A673 (cell line): ENCODE measurements at regions not wholly inside any gene's neighbourhood (a gene's known extent, or its start where the extent isn't known, plus 50 kb on each side); places are given as distances from the start of the nearest gene placed in this dataset.

Experiments
- BruUV-seq: library from RNA; stranded (reverse); fragments of 400-500 nt; replicated peaks from 2 replicates; lab custom pipeline; 2021; lab: Mats Ljungman, UMichigan
- CTCF ChIA-PET: fragments of 300-600 bp; sonication (Branson Sonifier 250); formaldehyde crosslinking; loops from one replicate; lab custom pipeline; 2022; ENCODE audit warnings: antibody characterized with exemption; lab: Charles Lee
- POLR2A ChIA-PET: fragments of 300-600 bp; sonication (Branson Sonifier 250); formaldehyde crosslinking; loops from one replicate; lab custom pipeline; 2022; ENCODE audit warnings: antibody characterized with exemption; ENCODE audit not compliant: low non-redundant PET; lab: Charles Lee
- DNase-seq: peaks from one replicate; pipeline ENCODE4 v3.0.0-alpha.2; 2015; ENCODE audit warnings: low spot score
- H3K27ac ChIP-seq: fragments of 200-600 bp; sonication (generic); 2 replicates; pipeline ENCODE4 v1.5.1; 2016; ENCODE audit warnings: mixed run types, low read depth, mild to moderate bottlenecking, mixed read lengths, antibody characterized with exemption, low read length; ENCODE audit not compliant: poor library complexity, severe bottlenecking
- H3K27me3 ChIP-seq: fragments of 200-600 bp; sonication (generic); replicated peaks from 2 replicates; pipeline ENCODE4 v1.6.1; 2017; ENCODE audit warnings: mixed run types, low read depth, mild to moderate bottlenecking, mixed read lengths, antibody characterized with exemption, low read length; ENCODE audit not compliant: insufficient read depth, poor library complexity
- H3K36me3 ChIP-seq: fragments of 200-600 bp; sonication (generic); 2 replicates; pipeline ENCODE4 v1.6.1; 2016; ENCODE audit warnings: mixed run types, mild to moderate bottlenecking, mixed read lengths, antibody characterized with exemption, low read length; ENCODE audit not compliant: insufficient read depth, poor library complexity, severe bottlenecking
- H3K4me1 ChIP-seq: fragments of 200-600 bp; sonication (generic); 2 replicates; pipeline ENCODE4 v1.6.1; 2017; ENCODE audit warnings: mixed run types, mild to moderate bottlenecking, mixed read lengths, antibody characterized with exemption, low read length; ENCODE audit not compliant: insufficient read depth, poor library complexity, severe bottlenecking
- H3K4me3 ChIP-seq: fragments of 200-600 bp; sonication (generic); 2 replicates; pipeline ENCODE4 v1.5.1; 2016; ENCODE audit warnings: low read depth, mixed run types, mild to moderate bottlenecking, mixed read lengths, low read length; ENCODE audit not compliant: poor library complexity, severe bottlenecking
- H3K9me3 ChIP-seq: fragments of 200-600 bp; sonication (generic); 2 replicates; pipeline ENCODE4 v1.6.1; 2016; ENCODE audit warnings: mixed run types, low read depth, mild to moderate bottlenecking, mixed read lengths, antibody characterized with exemption, low read length; ENCODE audit not compliant: poor library complexity, severe bottlenecking
- CTCF ChIP-seq: fragments of 300-800, 200-600 bp; sonication (generic); conservative IDR thresholded peaks from 2 replicates; pipeline ENCODE4 v1.5.1; 2017; ENCODE audit warnings: low read depth, mild to moderate bottlenecking, antibody characterized with exemption, low read length, moderate library complexity, mixed read lengths
- EZH2 ChIP-seq: fragments of 200-600 bp; sonication (generic); IDR thresholded peaks from 2 replicates; pipeline ENCODE4 v1.6.1; 2017; ENCODE audit warnings: borderline replicate concordance, low read depth, mild to moderate bottlenecking, mixed read lengths, antibody characterized with exemption, low read length; ENCODE audit not compliant: poor library complexity, severe bottlenecking
- intact Hi-C: fragments of 100-400 bp; cut with micrococcal nuclease; formaldehyde crosslinking; loops from one replicate; pipeline ENCODE4 v1.10.0; 2022; ENCODE audit not compliant: unreplicated experiment

- Histone ChIP-seq H3K36me3 (no peaks in the 10 kb centered on the region), H3K27me3 (no peaks in the 10 kb centered on the region), H3K27ac (no peak overlapping the region), H3K9me3 (no peaks in the 10 kb centered on the region), H3K4me1 (peaks cover 3% of the 10 kb centered on the region), H3K4me3 (no peak overlapping the region)
- no TSS peak for BruUV-seq
- CTCF ChIA-PET = no interaction called here
- TF ChIP-seq EZH2 (no peak), CTCF (no peak)
- intact Hi-C loops = no loop called here
- POLR2A ChIA-PET = no interaction called here
- no peak for DNase-seq
Observed at GRCh38 chr15:35712956-35713355, 167.0 kb upstream of the DPH6 start.

DNA sequence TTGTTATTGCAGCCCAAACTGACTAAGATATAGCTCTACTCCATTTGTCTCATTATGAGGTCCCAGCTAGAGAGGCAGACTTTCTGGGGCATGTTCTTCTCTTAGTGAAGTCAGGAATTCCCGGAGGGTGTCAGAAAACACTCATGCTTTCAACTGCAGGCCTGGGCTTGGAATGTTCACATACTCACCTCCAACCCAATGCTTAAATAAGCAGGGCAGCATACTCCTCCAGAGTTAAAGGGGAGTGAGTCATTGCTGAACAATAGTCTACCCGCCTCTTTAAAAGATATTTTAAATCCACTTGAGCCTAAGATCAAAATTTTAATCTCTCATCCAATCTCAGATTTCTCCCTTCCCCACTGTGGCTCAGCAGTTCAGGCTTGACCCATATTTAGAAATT, 167.8 kb upstream of the DPH6 start:
- no peak for DNase-seq

DNA sequence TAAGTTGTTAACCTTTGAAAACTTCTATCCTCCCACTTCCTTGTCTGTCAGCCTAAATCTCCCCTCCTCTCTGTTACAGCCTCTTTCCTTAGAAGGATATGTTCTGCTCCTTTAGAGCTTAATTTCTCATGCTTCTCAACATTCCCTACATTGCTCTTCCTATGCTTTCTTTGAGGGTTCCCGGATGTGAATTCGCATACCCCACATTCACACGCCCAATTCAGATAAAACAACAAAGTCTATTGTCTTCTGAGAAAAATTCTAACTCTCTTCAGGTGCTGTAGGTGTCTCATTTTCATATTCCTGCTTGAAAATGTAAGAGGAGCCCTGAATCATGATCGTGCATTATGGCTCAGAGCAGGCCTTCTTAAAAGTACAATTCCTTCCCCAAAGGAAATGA, 171.8 kb upstream of the DPH6 start:
- H3K27ac ChIP-seq = no peak overlapping the region
- H3K4me1 ChIP-seq = peaks cover 7% of the 10 kb centered on the region
- H3K36me3 ChIP-seq = no peaks in the 10 kb centered on the region
- H3K9me3 ChIP-seq = no peaks in the 10 kb centered on the region
- no TSS peak for BruUV-seq
- H3K27me3 ChIP-seq = no peaks in the 10 kb centered on the region
- CTCF ChIA-PET = no interaction called here
- DNase-seq = no peak
- H3K4me3 ChIP-seq = no peak overlapping the region
- TF ChIP-seq CTCF = no peak
- no peak for TF ChIP-seq EZH2
- intact Hi-C loops = no loop called here
- POLR2A ChIA-PET = no interaction called here

More for the DNA sequence above, 167.8 kb upstream of the DPH6 start:
- TF ChIP-seq EZH2 = no peak
- TF ChIP-seq CTCF = no peak
- Histone ChIP-seq H3K27ac (no peak overlapping the region), H3K4me1 (peaks cover 3% of the 10 kb centered on the region), H3K36me3 (no peaks in the 10 kb centered on the region), H3K4me3 (no peak overlapping the region), H3K9me3 (no peaks in the 10 kb centered on the region), H3K27me3 (no peaks in the 10 kb centered on the region)
- intact Hi-C loops = no loop called here
- BruUV-seq = no TSS peak
- ChIA-PET CTCF (no interaction called here), POLR2A (no interaction called here)
